ENCODE measurements at regions not wholly inside any gene's neighbourhood (a gene's known extent, or its start where the extent isn't known, plus 50 kb on each side); places are given as distances from the start of the nearest gene placed in this dataset.

- TF ChIP-seq POLR2A (IDR thresholded peaks at IDR 0.05; ENCODE audit: low read depth, low read length) (no peak), SPI1 (IDR thresholded peaks at IDR 0.05; ENCODE audit: low read depth, low read length) (no peak), POLR2AphosphoS5 (IDR thresholded peaks at IDR 0.05; ENCODE audit: low read depth, low read length) (no peak), TAF1 (IDR thresholded peaks at IDR 0.05; ENCODE audit: low read depth, low read length) (no peak), POU2F2 (IDR thresholded peaks at IDR 0.05; ENCODE audit: low read depth, low read length) (no peak)
Measured at GRCh38 chr11:97201743-97202612, 812.2 kb downstream of the JRKL start.

All from GM12891 (cell line).